ENCODE measurements at regions not wholly inside any gene's neighbourhood (a gene's known extent, or its start where the extent isn't known, plus 50 kb on each side); places are given as distances from the start of the nearest gene placed in this dataset.

DNA sequence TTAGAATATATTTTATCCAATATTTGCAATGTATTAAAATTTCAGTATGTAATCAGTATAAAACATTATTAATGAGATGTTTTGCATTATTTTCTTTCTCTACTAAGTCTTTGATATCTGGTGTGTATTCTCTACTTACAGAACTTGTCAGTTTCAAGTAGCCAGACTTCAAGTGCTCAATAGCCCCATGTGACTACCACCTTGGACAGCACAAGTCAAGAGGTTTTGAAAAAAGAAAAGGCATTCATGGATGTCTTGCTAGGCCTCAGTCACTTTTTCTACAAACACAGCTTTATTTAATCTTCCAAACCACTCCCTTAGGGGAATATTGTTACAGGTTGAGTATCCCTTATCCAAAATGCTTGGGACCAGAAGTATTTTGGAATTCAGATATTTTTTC, 189.4 kb downstream of the QDPR start:
- no peak overlapping the region for H2BK12ac ChIP-seq (ENCODE audit: low read length in 2 of 2)
- H4K91ac ChIP-seq (ENCODE audit: low read length), result no peak overlapping the region
- H2BK15ac ChIP-seq (ENCODE audit: low read depth, poor library complexity, severe bottlenecking), result no peak overlapping the region
- no peak overlapping the region for H2BK5ac ChIP-seq (ENCODE audit: low read depth, low read length, poor library complexity, severe bottlenecking)
- H3K27ac ChIP-seq (ENCODE audit: low read length, poor library complexity, severe bottlenecking), result no peak overlapping the region
- H3K4ac ChIP-seq (ENCODE audit: low read depth in 1 of 2, low read length in 2 of 2), result no peak overlapping the region
- H3K36me3 ChIP-seq (ENCODE audit: control insufficient read depth in 1 of 2, insufficient read depth in 2 of 2, low read depth in 1 of 2, low read length in 2 of 2), result no peaks in the 10 kb centered on the region
- no peak overlapping the region for H4K8ac ChIP-seq (ENCODE audit: low read length)
- peaks cover 33% of the 10 kb centered on the region for H3K9me3 ChIP-seq (ENCODE audit: control insufficient read depth, low read length)
- H2BK120ac ChIP-seq (ENCODE audit: low read depth, low read length), result no peak overlapping the region
- H3K4me2 ChIP-seq (ENCODE audit: low read length, poor library complexity, severe bottlenecking), result no peak overlapping the region
- H2AK5ac ChIP-seq (ENCODE audit: low read length, severe bottlenecking), result no peak overlapping the region
- no peak overlapping the region for H3K14ac ChIP-seq (ENCODE audit: low read length in 2 of 2)
- no peak for DNase-seq
- H3K79me1 ChIP-seq (replicated peaks; ENCODE audit: low read length, poor library complexity, severe bottlenecking), result no peaks in the 10 kb centered on the region
- no peak overlapping the region for H2AFZ ChIP-seq (ENCODE audit: low read depth, low read length)
- no peaks in the 10 kb centered on the region for H3K27me3 ChIP-seq (ENCODE audit: control insufficient read depth in 1 of 2, insufficient read depth in 1 of 2, low read length in 2 of 2)
- H3K18ac ChIP-seq (ENCODE audit: low read depth in 1 of 2, low read length in 2 of 2), result no peak overlapping the region
- no peak overlapping the region for H3K23ac ChIP-seq (ENCODE audit: low read length in 2 of 2)
- no peak overlapping the region for H3K9ac ChIP-seq (ENCODE audit: low read length)
- H3K4me3 ChIP-seq (ENCODE audit: insufficient read depth in 1 of 2, low read depth in 1 of 2, low read length in 2 of 2), result no peak overlapping the region
- no peaks in the 10 kb centered on the region for H3K4me1 ChIP-seq (ENCODE audit: control insufficient read depth, insufficient read depth, low read depth, low read length)

DNA sequence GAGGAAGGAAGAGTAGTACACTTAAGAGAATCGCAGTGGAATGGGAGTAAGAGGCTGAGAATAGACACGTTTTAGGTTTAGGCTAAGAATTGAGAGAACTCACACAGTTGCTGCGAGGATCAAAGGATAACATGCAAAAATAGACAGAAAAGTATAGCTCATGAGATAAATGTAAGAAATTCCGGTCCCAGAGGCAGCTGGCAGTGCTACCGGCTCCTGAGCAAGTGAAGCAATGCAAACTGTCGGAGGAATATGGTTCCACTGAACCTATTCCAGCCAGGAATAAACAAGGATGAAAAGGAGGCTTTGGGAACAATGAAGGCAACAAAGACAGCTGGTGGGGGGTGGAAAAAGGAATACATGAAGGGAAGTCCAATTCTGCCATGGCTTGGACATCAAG, 191.8 kb downstream of the QDPR start:
- WGBS, result 90% methylated on average over 6 of the region's 6 CpGs
- Histone ChIP-seq H3K79me1 (replicated peaks; ENCODE audit: low read length, poor library complexity, severe bottlenecking) (no peaks in the 10 kb centered on the region), H3K9me3 (ENCODE audit: control insufficient read depth, low read length) (peaks cover 33% of the 10 kb centered on the region), H3K14ac (ENCODE audit: low read length in 2 of 2) (no peak overlapping the region), H4K8ac (ENCODE audit: low read length) (no peak overlapping the region), H3K9ac (ENCODE audit: low read length) (no peak overlapping the region), H3K27me3 (ENCODE audit: control insufficient read depth in 1 of 2, insufficient read depth in 1 of 2, low read length in 2 of 2) (no peaks in the 10 kb centered on the region), H3K4ac (ENCODE audit: low read depth in 1 of 2, low read length in 2 of 2) (no peak overlapping the region), H2BK120ac (ENCODE audit: low read depth, low read length) (no peak overlapping the region), H2AFZ (ENCODE audit: low read depth, low read length) (no peak overlapping the region), H4K91ac (ENCODE audit: low read length) (no peak overlapping the region), H3K4me3 (ENCODE audit: insufficient read depth in 1 of 2, low read depth in 1 of 2, low read length in 2 of 2) (no peak overlapping the region), H3K4me1 (ENCODE audit: control insufficient read depth, insufficient read depth, low read depth, low read length) (no peaks in the 10 kb centered on the region), H3K4me2 (ENCODE audit: low read length, poor library complexity, severe bottlenecking) (no peak overlapping the region), H2BK15ac (ENCODE audit: low read depth, poor library complexity, severe bottlenecking) (no peak overlapping the region), H3K36me3 (ENCODE audit: control insufficient read depth in 1 of 2, insufficient read depth in 2 of 2, low read depth in 1 of 2, low read length in 2 of 2) (no peaks in the 10 kb centered on the region), H2BK5ac (ENCODE audit: low read depth, low read length, poor library complexity, severe bottlenecking) (no peak overlapping the region), H2AK5ac (ENCODE audit: low read length, severe bottlenecking) (no peak overlapping the region), H3K23ac (ENCODE audit: low read length in 2 of 2) (no peak overlapping the region), H3K27ac (ENCODE audit: low read length, poor library complexity, severe bottlenecking) (no peak overlapping the region), H3K18ac (ENCODE audit: low read depth in 1 of 2, low read length in 2 of 2) (no peak overlapping the region), H2BK12ac (ENCODE audit: low read length in 2 of 2) (no peak overlapping the region)
- no peak for DNase-seq

DNA sequence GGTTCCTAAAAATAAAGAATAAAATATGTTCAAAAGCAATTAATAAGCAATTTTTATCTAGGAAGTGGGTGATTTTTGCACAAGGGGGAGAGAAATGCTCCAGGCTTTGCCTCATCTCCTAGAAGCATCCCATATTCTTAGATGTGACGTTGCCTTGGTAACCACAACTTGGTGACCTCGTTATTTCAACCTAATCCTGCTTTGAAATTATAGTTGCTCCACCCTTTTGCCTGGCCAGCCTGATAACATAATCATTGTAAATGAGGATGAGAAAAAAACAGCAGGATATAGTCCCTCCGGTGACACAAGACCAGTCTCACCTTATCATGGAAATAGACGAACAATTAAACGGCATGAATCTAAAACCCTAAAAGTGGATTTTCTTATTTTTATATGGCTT, 194.4 kb downstream of the QDPR start:
- H2BK5ac ChIP-seq (ENCODE audit: low read depth, low read length, poor library complexity, severe bottlenecking), result no peak overlapping the region
- H3K18ac ChIP-seq (ENCODE audit: low read depth in 1 of 2, low read length in 2 of 2), result no peak overlapping the region
- no peak overlapping the region for H2BK15ac ChIP-seq (ENCODE audit: low read depth, poor library complexity, severe bottlenecking)
- H2AK5ac ChIP-seq (ENCODE audit: low read length, severe bottlenecking), result no peak overlapping the region
- H3K4me2 ChIP-seq (ENCODE audit: low read length, poor library complexity, severe bottlenecking), result no peak overlapping the region
- no peak overlapping the region for H2BK120ac ChIP-seq (ENCODE audit: low read depth, low read length)
- no peak overlapping the region for H4K8ac ChIP-seq (ENCODE audit: low read length)
- no peak overlapping the region for H3K23ac ChIP-seq (ENCODE audit: low read length in 2 of 2)
- WGBS, result 100% methylated on average over 2 of the region's 5 CpGs
- H3K4ac ChIP-seq (ENCODE audit: low read depth in 1 of 2, low read length in 2 of 2), result no peak overlapping the region
- no peak overlapping the region for H3K27ac ChIP-seq (ENCODE audit: low read length, poor library complexity, severe bottlenecking)
- no peak overlapping the region for H3K9ac ChIP-seq (ENCODE audit: low read length)
- no peak overlapping the region for H3K14ac ChIP-seq (ENCODE audit: low read length in 2 of 2)
- H3K4me3 ChIP-seq (ENCODE audit: insufficient read depth in 1 of 2, low read depth in 1 of 2, low read length in 2 of 2), result no peak overlapping the region
- DNase-seq, result no peak
- H3K4me1 ChIP-seq (ENCODE audit: control insufficient read depth, insufficient read depth, low read depth, low read length), result no peaks in the 10 kb centered on the region
- H3K27me3 ChIP-seq (ENCODE audit: control insufficient read depth in 1 of 2, insufficient read depth in 1 of 2, low read length in 2 of 2), result no peaks in the 10 kb centered on the region
- no peaks in the 10 kb centered on the region for H3K36me3 ChIP-seq (ENCODE audit: control insufficient read depth in 1 of 2, insufficient read depth in 2 of 2, low read depth in 1 of 2, low read length in 2 of 2)
- peaks cover 33% of the 10 kb centered on the region for H3K9me3 ChIP-seq (ENCODE audit: control insufficient read depth, low read length)
- H2AFZ ChIP-seq (ENCODE audit: low read depth, low read length), result no peak overlapping the region
- no peak overlapping the region for H4K91ac ChIP-seq (ENCODE audit: low read length)
- H2BK12ac ChIP-seq (ENCODE audit: low read length in 2 of 2), result no peak overlapping the region
- no peaks in the 10 kb centered on the region for H3K79me1 ChIP-seq (replicated peaks; ENCODE audit: low read length, poor library complexity, severe bottlenecking)

DNA sequence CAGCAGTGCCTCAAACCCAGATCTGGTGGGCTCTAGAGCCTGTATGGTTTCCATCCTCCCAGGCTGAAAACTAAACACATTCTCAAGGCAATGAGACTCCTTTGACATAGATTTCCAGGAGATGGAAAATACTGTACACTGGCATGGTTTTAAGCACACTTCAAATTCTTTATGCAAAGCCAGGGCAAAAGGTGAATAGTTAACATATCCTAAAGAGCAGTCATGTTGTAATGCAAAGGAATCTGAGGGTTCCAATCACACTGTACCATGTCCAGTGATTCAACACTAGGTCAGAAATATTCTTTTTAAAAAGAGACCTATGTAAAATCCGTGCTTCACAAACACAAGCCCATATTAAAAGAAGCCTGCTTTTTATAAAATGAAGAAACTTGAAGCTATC, 195.3 kb downstream of the QDPR start:
- no peaks in the 10 kb centered on the region for H3K36me3 ChIP-seq (ENCODE audit: control insufficient read depth in 1 of 2, insufficient read depth in 2 of 2, low read depth in 1 of 2, low read length in 2 of 2)
- H2AFZ ChIP-seq (ENCODE audit: low read depth, low read length), result no peak overlapping the region
- no peak overlapping the region for H3K18ac ChIP-seq (ENCODE audit: low read depth in 1 of 2, low read length in 2 of 2)
- H3K9me3 ChIP-seq (ENCODE audit: control insufficient read depth, low read length), result peaks cover 31% of the 10 kb centered on the region
- no peak overlapping the region for H2AK5ac ChIP-seq (ENCODE audit: low read length, severe bottlenecking)
- no CpG with 5 or more reads among the region's 1 CpG for WGBS
- H3K27ac ChIP-seq (ENCODE audit: low read length, poor library complexity, severe bottlenecking), result no peak overlapping the region
- H3K9ac ChIP-seq (ENCODE audit: low read length), result no peak overlapping the region
- no peaks in the 10 kb centered on the region for H3K4me1 ChIP-seq (ENCODE audit: control insufficient read depth, insufficient read depth, low read depth, low read length)
- no peak overlapping the region for H4K8ac ChIP-seq (ENCODE audit: low read length)
- no peak overlapping the region for H4K91ac ChIP-seq (ENCODE audit: low read length)
- H3K4me2 ChIP-seq (ENCODE audit: low read length, poor library complexity, severe bottlenecking), result no peak overlapping the region
- no peak overlapping the region for H2BK15ac ChIP-seq (ENCODE audit: low read depth, poor library complexity, severe bottlenecking)
- H3K4me3 ChIP-seq (ENCODE audit: insufficient read depth in 1 of 2, low read depth in 1 of 2, low read length in 2 of 2), result no peak overlapping the region
- DNase-seq, result no peak
- H2BK5ac ChIP-seq (ENCODE audit: low read depth, low read length, poor library complexity, severe bottlenecking), result no peak overlapping the region
- no peaks in the 10 kb centered on the region for H3K27me3 ChIP-seq (ENCODE audit: control insufficient read depth in 1 of 2, insufficient read depth in 1 of 2, low read length in 2 of 2)
- no peak overlapping the region for H2BK120ac ChIP-seq (ENCODE audit: low read depth, low read length)
- H3K23ac ChIP-seq (ENCODE audit: low read length in 2 of 2), result no peak overlapping the region
- no peak overlapping the region for H2BK12ac ChIP-seq (ENCODE audit: low read length in 2 of 2)
- H3K4ac ChIP-seq (ENCODE audit: low read depth in 1 of 2, low read length in 2 of 2), result no peak overlapping the region
- H3K79me1 ChIP-seq (replicated peaks; ENCODE audit: low read length, poor library complexity, severe bottlenecking), result no peaks in the 10 kb centered on the region
- no peak overlapping the region for H3K14ac ChIP-seq (ENCODE audit: low read length in 2 of 2)

All from mesenchymal stem cell (in vitro differentiated cells and primary cell).